HG03175 (cell line): ENCODE measurements at regions not wholly inside any gene's neighbourhood (a gene's known extent, or its start where the extent isn't known, plus 50 kb on each side); places are given as distances from the start of the nearest gene placed in this dataset.
"Not testable (repeated sequence)": the region's sequence is repeated elsewhere in the genome, so short reads cannot be mapped to it uniquely, and the experiment has no call there.

Source experiments
- ATAC-seq: cut with Tn5 transposase; IDR thresholded peaks from one replicate; pipeline ENCODE4 v1.9.1; 2021; ENCODE audit warnings: mild to moderate bottlenecking, moderate library complexity; ENCODE audit not compliant: unreplicated experiment

DNA sequence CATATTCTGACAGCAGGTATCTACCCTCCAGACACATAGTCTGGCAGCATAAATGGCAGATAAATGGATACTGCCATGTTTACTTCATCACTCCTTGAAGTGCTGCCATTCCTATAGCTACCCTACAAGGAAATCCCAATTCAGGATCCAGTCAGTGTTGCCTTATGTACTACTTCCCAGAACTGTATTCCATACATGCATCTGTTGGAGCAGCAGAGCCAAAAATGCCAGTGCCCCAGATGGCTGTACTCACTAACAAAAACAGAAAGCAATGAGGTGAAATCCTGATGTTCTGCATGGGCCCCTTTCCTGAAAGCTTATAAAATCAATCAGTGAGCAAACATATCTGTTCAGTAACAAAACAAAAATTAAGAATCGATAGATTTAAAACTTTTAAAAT lies 490.0 kb upstream of the COX7C start:
- no peak for ATAC-seq

DNA sequence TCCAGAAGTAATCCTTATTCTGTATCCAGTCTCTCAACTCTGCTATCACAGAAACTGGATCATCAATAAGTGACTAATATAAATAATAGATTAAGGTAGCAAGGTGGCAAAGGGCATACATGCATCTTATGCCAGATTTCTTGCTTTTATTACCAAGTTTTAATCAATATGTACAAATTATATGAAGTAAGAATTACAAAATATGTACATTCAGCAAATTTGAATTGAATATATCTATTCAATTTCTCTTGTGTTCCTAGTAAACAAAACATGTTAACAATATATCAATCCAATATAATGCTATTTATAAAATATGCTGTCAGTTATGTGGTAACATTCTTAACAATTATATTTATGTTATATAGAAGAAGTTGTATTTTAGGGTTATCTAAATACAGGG lies 488.7 kb upstream of the COX7C start:
- ATAC-seq, result no peak

DNA sequence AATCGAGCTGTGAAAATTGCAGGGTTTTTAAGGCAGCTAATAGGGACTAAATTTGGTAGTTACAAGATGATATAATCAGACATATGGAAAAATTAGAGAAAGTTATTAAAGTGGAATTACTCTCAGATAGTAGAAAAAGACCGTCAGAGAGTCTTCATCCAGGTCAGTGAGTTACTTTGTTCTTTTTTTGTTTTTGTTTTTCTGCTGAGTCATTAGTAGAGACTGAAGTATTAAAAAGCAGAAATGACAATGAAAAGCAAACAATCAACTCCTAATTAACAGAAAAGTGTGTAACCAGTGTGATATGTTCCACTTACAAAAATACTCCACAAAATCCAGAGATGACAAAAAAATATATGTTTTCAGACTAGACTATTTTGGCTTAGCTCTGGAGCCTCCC lies 480.4 kb upstream of the COX7C start:
- no peak for ATAC-seq

DNA sequence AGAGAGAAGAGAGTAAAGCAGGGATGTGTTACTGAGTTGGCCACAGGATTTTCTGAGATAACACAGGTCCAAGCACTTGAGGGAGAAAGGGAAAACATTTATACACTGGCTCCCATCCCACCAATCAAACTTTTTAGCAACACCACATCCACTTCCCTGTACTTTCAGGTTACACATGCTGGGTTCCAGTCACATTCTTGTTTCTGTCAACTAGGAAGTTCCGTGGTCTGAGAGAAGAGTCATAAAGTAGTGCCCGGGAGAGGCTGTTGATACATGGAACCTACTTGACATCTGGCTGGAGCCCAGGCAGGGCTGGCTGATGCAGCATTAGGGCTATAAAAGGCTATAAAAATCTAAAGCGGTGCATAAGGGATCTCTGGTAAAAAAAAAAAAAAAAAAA lies 473.9 kb upstream of the COX7C start:
- no peak for ATAC-seq

DNA sequence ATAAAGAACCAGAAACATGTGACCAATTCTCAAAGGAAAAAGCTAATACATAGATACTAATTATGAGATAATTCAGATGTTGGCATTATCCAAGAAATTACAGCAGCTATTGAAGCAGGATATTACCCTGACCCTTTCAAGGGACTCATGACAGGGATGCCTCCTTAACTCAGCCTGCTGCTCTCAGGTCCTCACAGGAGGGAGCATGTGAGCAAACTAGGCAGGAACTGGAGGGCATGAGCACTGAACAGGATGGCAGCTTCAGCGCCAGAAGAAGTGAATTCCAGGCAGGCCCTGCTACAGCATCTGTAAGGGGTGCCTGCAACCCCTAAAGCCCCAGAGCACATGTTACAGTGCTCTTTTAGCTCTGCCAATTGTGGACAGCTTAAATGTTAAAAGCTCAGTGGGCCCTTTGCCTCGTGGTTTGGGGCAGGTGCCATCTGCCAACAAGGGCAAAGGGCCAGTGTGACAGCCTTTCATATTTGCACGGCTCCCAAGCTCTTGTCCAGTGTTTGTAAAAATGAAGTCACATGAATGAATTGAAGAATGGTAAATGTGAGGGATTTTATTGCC lies 464.7 kb upstream of the COX7C start:
- ATAC-seq, result no peak

DNA sequence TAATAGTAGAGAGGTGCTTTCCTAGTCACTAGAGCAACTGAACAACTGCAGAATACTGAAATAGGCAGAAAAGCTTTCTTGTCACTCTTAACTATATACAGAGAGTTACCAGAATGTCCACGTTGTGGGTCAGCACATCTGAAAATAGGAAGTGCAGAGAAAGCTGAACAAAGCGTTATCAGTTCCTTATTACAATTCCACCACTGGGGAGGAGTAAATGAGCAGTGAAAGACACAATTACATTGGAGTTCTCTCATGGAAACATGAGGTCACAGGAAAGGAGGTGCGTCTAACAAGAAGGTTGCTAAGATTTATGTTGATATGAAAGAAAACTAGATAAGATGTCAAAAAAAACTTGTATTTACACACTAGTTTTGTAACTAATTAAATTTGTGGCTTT lies 461.9 kb upstream of the COX7C start:
- no peak for ATAC-seq

DNA sequence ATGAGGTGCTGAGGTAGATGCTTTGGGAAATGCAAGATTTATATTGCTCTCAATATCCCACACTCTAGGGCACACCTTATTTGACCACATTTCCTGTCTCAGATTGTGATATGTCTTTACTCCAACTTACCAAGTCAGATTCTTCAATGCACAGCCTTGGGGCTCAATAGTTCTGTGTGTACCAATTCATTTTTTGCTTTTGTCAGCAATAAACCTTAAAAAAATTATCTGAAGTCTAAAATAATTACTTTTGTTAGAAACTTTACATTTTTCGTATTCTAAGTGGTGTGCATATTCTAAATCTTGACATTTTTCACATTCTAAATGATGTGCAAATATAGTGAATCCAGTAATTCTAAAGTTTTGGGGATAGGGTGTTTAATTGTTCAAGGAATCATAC lies 447.5 kb upstream of the COX7C start:
- ATAC-seq, result no peak

DNA sequence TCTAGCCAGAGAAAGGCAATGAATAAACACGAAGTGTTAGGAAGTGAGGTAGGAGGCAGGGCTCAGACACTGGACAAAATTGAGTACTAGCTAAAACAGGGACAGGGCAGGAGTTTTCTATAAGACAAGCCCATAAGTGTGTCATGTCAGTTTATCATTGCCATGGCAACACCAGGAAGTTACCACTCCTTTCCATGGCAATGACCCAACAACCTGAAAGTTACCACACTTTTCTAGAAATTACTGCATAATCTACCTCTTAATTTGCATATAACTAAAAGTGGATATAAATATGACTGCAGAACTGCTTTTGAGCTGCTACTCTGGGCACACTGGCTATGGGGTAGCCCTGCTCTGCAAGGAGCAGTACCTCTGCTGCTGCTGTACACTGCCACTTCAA lies 442.5 kb upstream of the COX7C start:
- peak; percentile 88 for ATAC-seq

DNA sequence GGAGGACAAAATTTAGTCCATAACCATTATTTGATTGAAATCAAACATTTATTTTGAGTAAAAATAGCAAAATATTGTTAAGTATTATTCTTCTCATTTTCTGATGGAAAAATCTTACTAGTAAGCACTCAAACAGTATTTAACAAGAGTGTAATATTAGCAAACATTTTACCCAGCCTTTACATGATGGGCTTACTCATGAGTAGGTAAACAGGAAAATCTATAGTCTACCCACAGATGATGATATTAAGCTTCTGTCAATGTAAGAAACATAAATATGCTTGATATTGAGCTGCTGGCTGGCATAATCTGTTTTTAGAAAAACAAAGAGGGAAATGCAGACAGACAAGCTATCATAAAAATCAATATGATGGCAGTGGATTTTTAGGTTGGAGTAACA lies 418.5 kb upstream of the COX7C start:
- no peak for ATAC-seq

DNA sequence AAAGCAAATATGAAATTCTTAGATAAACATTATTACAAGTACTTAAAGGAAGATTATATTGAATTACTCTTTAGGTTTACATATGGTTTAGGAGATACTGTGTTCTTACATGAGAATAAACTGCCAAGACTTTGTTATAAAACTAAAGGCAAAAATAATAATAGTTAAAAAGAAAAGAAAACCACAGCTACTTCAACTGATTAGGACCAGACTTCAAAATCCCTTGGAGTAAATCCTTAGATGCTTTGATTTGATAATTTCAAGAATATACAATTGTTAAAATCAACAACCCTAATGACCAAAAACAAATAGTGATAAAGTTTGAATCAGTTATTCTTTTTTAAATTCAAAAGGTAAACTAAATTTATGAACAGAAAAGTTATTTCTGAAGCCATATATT lies 389.6 kb upstream of the COX7C start:
- no peak for ATAC-seq

DNA sequence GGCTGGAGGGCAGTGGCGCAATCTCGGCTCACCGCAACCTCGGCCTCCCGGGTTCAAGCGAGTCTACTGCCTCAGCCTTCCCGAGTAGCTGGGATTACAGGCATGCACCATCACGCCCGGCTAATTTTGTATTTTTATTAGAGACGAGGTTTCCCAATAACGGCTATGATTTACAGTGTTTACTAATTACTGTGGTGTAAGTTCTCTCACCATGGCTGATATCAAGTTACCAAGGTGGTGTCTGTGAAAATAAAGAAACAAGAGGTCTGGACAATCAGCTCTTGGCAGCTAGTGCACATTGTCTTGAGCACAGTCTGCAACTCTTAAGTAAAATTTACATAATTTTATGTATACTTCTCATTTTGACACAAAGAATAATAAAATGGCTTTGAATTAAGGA lies 385.5 kb upstream of the COX7C start:
- no peak for ATAC-seq

DNA sequence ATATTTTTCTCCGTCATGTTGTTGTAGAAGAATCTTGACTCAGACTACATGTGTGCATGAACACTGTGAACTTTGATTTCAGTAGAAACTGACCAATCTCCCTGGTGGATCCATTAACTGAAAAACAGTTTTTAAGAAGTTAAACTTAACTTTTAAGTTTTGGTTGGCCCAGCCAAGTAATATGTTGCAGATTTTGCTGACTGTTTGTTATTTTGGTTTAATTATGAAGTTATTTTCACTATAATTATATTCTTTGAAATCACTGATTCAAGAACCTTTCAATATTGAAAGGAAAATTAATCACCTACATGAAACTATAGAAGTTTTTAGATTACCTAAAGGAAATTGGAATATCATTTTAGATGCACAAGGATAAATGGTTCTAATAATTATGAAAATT lies 373.6 kb upstream of the COX7C start:
- no peak for ATAC-seq

DNA sequence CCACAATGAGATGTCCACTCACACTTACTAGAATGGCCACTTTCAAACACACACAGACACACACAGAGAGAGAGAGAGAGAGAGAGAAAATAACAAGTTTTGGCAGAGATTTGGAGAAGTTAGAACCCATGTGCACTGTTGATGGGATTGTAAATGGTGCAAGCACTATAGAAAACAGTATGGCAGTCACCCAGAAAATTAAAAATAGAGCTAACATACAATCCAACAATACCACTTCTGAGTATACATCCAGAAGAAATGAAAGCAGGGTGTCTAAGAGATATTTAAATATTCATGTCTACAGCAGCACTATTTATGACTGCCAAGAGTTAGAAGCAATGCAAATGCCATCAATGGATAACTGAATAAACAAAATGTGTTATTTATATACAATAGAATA lies 359.9 kb upstream of the COX7C start:
- no peak for ATAC-seq

DNA sequence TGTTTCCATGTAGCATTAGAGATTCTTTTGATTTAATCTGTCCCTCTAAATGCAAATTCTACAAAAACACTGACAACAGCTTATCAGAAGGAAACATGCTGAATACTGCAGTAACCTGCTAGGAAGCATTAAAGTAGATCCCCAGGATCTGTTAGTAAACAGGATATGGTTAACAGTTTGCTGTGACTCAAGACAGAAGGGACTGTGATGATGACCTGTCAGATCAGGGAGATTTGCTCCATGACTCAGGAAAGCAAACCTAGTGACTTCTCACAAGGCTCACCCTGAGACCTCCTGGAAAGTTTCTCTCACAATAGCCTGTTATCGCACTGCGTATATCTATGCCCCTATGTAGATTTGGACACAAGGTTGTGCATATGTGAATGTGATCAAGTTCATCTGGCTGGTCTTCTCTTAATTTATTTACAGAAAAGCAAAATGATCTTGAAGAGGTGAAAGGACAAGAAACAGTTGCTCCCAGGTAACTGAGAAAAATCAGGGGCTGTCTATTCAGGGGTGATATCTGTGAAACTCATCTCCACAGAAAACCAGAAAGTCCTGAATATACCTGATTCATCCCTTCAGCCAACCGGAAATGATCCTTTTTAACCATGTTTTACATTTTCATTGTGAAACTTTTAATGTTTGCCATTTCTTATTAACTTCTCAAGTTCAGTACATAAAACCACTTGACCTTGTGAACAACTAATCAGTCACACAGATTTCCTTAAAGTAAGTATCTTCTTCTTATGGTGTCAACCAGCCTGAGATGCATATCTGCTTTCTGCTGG lies 333.1 kb upstream of the COX7C start:
- ATAC-seq, result not testable (repeated sequence)

DNA sequence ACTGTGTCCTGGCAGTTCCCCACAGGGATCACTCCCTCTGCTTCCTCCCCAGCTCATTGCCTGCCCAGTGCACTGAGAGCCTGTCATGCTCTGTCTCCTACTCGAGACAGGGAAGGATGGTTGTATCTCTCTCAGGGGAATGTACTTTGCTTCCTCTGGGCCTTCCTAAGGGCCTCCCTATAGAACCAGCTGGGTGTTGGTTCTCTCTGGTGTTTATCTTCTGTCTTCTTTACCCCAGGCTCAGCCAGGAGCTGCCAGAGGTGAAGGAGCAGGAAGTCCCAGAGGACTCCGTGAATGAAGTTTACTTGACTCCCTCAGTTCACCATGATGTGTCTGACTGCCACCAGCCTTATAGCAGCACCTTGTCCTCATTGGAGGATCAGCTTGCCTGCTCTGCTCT lies 330.3 kb upstream of the COX7C start:
- not testable (repeated sequence) for ATAC-seq

DNA sequence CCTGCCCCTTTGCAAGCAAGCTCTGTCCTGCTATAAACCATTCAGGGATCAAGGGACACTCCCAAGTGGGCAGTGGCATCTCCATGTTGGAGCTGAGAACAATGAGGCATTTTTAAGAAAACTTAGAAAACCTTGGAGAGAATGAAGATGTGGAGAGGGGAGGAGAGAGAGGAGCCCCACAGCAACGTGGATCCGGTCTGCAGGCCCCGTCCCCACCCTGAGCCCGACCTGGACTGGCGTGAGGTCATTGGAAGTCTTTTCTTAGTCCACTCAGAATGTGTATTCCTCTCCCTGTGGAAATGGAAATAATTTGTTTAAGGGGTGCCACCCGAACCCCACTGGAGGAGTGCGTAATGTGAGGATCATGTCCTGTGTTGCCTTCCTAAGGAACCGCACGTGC lies 328.0 kb upstream of the COX7C start:
- not testable (repeated sequence) for ATAC-seq

DNA sequence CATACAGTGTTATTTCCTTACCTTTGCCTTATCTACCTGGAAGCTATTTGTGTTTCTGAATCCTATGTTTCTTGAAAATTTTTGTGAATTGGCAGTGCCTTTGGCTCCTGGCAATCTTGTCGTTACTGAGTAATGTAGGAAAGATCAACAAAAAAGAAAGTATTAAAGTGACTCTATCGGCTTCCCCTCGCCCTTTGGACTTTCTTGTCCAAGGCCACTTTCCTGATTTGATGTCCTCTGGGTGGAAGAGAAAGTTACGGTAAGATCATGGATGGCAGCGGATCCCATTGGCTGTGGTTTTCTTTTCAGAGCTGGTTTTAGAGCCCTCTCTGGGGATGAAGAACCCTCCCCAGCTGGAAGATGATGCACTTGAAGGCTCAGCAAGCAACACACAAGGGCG lies 324.9 kb upstream of the COX7C start:
- not testable (repeated sequence) for ATAC-seq

DNA sequence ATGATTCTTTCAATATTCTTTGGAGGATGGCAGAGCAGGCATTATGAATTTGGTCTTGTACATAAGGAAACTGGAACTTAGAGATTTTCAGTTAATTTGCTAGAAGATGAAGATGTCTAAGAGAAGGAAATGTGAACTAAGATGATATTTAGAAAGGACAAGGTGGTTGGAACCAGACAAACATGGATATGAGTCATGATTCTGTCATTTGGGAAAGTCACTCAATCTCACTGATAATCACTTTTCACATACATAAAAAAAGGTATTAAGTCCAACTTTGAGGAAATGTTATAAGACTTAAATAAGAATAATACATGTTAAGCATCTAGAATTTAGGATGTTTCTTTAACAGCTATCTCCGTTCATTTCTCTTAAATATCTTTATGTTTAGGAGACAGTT lies 315.1 kb upstream of the COX7C start:
- not testable (repeated sequence) for ATAC-seq

DNA sequence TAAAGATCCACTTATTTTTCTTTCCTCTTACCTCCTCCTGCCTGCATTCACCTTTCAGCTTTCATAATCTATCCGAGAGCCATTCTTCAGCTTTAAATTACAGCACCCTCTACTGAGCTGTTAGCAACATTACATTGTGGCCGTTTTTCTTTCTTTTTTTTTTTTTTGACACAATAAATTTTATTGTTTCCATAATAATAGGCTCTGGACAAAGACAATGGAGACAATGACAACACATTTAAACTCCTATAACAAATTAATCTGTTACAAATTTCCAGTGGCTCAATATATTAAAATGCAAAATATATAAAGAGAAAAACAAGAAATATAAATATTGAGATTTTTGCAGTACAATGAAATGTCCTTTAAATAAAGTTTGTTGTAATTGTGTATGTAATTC lies 312.7 kb upstream of the COX7C start:
- peak; percentile 81 for ATAC-seq

DNA sequence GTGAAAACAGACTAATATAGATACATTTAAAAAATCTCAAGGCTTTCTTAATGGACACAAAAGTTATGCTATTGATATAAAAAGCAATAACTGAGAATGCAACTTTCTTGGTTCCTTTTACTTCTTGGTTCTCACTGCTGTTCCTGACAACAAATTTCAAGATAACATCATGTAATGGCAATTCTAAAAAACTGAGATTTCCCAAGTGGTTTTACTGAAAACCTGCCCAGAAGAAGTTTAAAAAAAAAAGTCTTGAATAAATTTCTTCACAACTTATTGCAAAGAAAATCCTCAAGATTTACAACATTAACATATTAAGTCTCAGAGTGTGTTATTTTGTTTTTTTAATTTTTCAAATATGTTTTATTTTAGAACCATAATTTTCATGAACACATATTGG lies 302.8 kb upstream of the COX7C start:
- ATAC-seq, result no peak

DNA sequence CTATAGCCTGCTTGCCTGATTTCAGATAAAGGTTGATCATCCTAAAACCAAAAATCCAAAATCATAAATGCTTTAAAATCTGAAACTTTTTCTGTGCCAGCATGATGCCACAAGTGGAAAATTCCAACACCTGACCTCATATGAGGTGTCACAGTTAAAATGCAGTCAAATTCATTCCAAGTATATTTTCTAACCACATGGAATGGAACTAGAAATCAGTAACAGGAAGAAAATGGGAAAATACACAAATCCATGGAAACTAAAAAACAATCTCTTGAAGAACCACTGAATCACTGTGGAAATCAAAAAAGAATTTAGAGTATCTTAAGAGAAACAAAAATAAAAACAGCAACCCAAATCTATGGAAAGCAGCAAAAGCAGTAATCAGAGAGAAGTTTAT lies 297.5 kb upstream of the COX7C start:
- no peak for ATAC-seq

DNA sequence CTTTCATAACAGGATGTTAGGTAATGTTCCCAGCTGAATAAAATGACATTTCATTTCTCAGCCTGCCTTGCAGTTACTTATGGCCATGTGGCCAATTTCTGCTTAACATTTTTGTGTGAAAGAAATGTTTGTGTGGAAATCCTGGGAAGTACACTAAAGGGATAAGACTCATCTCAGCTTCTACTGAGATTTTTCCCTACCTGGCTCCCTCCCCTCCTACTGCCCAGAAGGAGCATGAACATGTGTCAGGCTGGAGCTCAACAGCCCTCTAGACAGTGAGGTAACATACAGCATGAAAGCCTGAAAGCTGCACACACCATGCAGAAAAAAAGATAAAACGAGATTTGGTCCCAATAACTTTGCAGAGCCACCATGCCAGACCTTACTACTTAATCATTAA lies 288.4 kb upstream of the COX7C start:
- no peak for ATAC-seq

DNA sequence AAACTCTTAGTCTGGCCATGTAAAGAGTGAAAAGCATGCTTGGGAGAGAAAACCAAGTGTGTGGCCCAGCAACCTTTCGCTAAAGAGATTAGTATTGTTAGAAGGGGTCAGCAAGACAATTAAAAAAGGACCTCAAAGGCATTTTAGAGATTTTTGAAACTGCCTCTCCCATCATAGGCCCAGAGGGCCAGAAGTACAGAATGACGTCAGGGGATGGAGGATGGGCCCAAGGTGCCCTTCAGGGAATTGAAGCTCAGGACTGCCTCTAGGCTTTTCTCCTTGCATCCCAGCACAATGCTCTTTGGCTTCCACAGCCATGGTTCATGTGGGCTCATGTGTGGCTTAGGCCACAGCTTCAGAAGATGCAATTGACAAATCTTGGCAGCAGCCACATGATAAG lies 287.0 kb upstream of the COX7C start:
- no peak for ATAC-seq
